ENCODE measurements at regions not wholly inside any gene's neighbourhood (a gene's known extent, or its start where the extent isn't known, plus 50 kb on each side); places are given as distances from the start of the nearest gene placed in this dataset.

- no peak overlapping the region for H3K4me3 ChIP-seq (ENCODE audit: low read depth, low read length)
- TF ChIP-seq CTCF (IDR thresholded peaks at IDR 0.05; ENCODE audit: low read depth, low read length) = no peak
Measured at GRCh38 chr18:77448046-77448445, 198.4 kb downstream of the GALR1 start.

DNA sequence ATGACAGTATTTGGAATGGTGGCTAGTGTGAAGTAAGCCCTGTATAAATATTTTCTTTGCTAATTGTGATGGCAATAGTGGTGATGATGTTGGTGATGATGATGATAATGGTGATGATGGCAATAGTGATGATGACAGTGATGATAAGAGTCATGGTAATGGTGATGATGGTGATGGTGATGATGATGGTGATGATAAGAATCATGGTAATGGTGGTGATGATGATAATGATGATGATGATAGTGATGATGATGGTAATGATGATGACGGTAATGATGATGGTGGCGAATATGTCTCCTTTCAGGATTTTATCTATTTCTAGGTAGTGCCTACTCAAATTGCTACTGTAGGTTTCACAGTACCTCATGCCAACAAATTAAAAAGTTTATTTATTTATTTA, 205.4 kb downstream of the GALR1 start:
- no peak overlapping the region for H3K4me3 ChIP-seq (ENCODE audit: low read depth, low read length)
- no peak for TF ChIP-seq CTCF (IDR thresholded peaks at IDR 0.05; ENCODE audit: low read depth, low read length)

DNA sequence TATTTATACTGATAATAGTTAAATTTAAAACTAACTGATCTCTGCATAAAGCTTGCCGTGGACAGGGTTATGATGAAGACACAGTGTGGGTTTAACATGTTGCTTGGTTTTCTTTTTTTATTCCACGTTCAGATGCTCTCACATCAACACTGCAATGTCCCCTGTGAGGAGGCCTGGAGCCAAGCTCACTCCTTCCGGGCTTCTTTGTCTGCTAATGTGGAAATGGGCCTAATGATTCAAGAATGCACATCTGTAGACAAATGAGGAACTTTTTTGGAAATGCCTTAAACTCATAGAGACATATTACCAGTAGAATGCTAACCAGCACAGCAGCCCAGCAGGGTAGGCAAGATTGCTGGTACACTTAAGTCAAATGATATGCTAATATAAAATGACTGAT, 208.0 kb downstream of the GALR1 start:
- no peak overlapping the region for H3K4me3 ChIP-seq (ENCODE audit: low read depth, low read length)

GRCh38 chr18:77461062-77461688, 211.5 kb downstream of the GALR1 start:
- TF ChIP-seq CTCF (IDR thresholded peaks at IDR 0.05; ENCODE audit: low read depth, low read length) = no peak
- no peak overlapping the region for H3K4me3 ChIP-seq (ENCODE audit: low read depth, low read length)

More for the DNA sequence above, 208.0 kb downstream of the GALR1 start:
- no peak for TF ChIP-seq CTCF (IDR thresholded peaks at IDR 0.05; ENCODE audit: low read depth, low read length)

GRCh38 chr18:77464917-77465316, 215.3 kb downstream of the GALR1 start:
- TF ChIP-seq CTCF (IDR thresholded peaks at IDR 0.05; ENCODE audit: low read depth, low read length) = no peak

GRCh38 chr18:77466890-77467289, 217.2 kb downstream of the GALR1 start:
- no peak overlapping the region for H3K4me3 ChIP-seq (ENCODE audit: low read depth, low read length)
- no peak for TF ChIP-seq CTCF (IDR thresholded peaks at IDR 0.05; ENCODE audit: low read depth, low read length)

More at GRCh38 chr18:77464917-77465316, 215.3 kb downstream of the GALR1 start:
- H3K4me3 ChIP-seq (ENCODE audit: low read depth, low read length) = no peak overlapping the region

DNA sequence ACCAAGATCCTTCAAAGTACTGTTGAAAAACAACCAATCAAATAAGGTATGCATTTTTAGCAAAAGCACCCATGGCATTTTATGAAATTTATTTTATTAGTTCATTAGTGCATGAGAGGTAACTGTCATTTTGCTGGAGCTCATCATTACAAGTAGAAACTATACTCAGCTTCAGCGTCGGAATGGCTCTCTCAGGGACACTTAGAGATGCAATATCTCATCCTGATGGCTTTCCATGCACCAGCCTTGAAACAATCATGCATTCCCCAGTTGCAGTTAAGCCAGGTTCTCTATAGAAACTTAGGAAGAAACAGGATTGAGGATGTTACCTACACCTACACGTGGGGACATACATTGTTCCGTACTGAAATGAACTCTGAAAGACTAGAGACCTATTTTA, 219.5 kb downstream of the GALR1 start:
- no peak for TF ChIP-seq CTCF (IDR thresholded peaks at IDR 0.05; ENCODE audit: low read depth, low read length)
- no peak overlapping the region for H3K4me3 ChIP-seq (ENCODE audit: low read depth, low read length)
